M059J (cell line): ENCODE measurements at regions not wholly inside any gene's neighbourhood (a gene's known extent, or its start where the extent isn't known, plus 50 kb on each side); places are given as distances from the start of the nearest gene placed in this dataset.
"Not testable (repeated sequence)": the region's sequence is repeated elsewhere in the genome, so short reads cannot be mapped to it uniquely, and the experiment has no call there.

Source experiments
- DNase-seq: peaks from one replicate; pipeline ENCODE4 v3.0.0-alpha.2; 2012; ENCODE audit warnings: low read depth

DNA sequence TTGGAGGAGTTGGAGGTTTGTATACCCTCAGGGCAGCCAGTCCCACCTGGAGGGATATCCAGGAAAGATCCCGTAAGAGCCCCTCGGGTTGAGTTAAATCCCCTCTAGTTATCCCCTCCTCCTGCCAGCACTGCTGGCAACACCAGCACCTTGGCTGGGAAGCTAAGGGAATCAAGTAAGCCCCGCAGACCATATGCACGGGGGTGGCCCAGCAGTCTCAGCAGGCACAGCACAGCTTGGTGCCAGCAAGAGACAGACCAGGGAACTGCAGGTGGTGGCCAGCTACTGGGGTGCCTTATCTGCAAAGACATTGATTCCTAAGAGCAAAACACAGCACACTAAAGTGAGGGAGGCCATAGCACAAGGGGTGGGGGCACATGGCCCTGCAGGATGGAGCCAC is 173.8 kb downstream of the GOLGA6L4 start:
- not testable (repeated sequence) for DNase-seq

GRCh38 chr15:84421513-84422181 is 179.2 kb upstream of the ZSCAN2 start:
- not testable (repeated sequence) for DNase-seq

GRCh38 chr15:84425327-84425726 is 175.5 kb upstream of the ZSCAN2 start:
- DNase-seq, result not testable (repeated sequence)

DNA sequence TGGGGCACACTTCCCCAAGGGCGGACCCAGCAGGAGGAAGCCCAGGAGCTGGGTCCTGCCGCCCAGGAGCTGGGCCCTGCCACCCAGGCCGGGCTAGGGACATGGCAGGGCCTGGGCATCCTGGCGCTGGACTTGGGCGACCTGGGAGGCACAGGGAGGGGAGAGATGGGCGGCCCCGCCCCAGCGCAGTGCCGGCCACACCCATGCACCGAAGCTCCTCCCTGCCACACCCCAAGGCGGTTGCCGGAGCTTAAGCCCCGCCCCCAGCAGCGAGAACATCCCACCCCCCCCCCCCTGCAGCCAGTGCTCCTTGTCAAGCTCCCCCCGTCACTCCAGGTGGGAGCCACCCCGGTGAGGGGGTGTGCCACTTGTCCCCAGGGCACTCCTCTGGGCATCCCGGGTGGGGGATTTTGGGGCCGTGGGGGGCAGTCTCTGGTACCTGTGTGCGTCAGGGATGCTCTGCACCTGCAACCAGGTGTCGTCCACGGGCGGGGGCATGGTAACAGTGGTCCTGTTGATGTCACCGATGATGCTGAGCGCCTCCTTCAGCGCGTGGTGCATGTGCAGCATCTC is 127.4 kb upstream of the ZSCAN2 start:
- not testable (repeated sequence) for DNase-seq

DNA sequence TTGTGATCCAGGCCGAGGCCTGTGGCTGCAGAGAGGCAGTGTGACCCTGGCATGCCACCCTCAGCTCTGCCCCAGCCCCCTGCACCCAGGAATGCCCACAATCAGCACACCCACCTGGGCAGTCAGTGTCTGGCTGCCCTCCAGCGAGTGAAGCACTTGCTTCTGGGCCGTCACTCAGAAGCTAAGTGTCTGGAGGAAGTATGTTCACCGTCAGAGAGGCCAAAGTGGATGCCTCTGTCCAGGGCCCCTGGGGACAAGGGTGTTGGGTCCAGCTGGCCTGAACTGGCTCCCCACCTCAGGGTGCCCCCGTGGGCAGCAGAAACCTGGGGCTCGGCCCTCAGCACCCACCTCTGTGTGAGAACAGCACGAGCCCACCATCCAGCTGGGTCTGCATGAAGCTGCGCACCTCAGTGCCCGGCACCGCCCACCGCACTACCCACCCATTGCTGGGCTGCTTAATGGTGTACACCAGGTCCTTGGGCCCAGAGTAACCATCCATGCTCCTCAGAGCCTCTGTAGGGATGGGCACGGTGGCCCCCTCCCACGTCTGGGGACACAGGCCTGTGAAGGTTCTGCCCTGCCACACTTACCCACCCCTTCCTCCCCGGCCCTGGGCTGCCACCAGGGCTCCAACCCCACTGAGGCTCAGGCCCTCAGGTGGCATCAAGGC is 124.3 kb upstream of the ZSCAN2 start:
- not testable (repeated sequence) for DNase-seq

- not testable (repeated sequence) for DNase-seq
These were observed 123.3 kb upstream of the ZSCAN2 start for GRCh38 chr15:84477550-84477949.

GRCh38 chr15:84480174-84480681 is 120.6 kb upstream of the ZSCAN2 start:
- DNase-seq, result not testable (repeated sequence)

- not testable (repeated sequence) for DNase-seq
These were observed 117.0 kb upstream of the ZSCAN2 start for GRCh38 chr15:84483859-84484258.

DNA sequence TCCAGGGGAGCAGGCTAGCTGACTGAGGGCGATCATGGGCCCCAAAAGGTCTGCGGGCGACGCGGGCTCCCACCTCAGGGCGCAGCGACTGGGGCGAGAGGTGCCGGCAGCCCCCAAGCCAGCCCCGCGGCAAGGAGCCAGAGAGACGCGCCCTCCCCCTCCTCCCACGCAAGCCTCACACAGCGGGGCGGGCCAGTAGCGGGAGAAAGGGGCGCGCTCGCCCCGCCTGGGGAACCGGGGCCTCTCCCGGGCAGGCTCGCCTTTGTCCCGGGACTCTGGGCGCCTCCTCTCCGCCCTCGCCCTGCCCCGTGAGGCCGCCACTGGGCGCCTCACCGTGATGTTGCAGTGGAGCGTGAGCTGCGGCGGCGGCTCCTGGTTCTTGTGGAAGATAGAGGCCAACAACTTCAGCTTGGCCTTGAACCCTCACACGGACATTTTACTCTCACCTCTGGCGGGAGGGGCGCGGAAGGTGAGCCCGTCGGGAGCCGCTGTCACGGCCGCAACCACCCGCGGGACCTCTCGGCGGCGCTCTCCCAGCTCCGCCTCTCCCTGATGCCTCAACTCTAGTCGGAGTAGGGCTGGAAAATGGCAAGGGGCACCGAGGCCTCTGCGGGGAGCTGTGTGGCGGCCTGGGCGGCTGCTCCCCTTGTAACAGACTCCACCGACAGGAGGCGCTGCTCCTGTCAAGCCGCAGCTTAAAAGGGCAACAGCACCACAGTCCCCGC is 100.5 kb upstream of the ZSCAN2 start:
- not testable (repeated sequence) for DNase-seq

DNA sequence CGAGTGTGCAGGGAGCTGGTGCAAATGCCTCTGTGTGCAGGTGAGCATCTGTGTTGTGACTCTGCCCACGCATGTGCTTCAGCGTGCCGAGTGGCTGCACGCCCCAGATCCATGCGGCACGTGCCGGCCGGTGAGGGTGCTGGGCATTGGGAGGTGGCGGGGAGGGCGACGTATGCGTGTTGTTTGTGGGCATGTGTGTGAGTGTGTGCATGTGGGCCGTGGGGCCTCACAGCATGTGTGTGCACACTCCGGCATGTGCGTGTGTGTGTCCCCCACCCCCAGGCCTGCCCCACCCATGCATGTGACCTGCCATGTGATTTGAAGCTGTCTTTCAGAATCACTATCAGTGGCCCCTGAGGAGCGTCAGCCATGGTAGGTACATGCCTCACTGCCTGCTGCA is 97.7 kb upstream of the ZSCAN2 start:
- DNase-seq, result not testable (repeated sequence)

DNA sequence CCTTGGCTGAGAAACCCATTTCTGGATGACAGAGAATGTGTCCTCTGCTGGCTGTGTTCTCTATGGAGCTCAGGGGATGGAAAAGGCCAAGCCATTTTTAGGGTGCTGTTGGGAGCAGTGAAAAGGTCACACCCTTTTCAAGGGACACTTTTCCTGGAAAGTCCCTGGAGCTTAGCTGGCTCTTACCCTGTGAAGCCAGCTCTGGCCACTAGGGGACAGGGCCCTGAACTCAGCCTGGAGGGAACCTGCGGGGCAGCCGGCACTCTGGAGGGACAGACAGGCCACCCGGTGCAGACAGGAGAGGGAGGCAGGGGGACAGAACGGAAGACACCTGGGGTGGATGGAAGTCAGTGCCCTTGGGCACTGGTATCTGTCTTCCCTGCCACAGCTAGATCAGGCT is 95.3 kb upstream of the ZSCAN2 start:
- DNase-seq, result not testable (repeated sequence)

DNA sequence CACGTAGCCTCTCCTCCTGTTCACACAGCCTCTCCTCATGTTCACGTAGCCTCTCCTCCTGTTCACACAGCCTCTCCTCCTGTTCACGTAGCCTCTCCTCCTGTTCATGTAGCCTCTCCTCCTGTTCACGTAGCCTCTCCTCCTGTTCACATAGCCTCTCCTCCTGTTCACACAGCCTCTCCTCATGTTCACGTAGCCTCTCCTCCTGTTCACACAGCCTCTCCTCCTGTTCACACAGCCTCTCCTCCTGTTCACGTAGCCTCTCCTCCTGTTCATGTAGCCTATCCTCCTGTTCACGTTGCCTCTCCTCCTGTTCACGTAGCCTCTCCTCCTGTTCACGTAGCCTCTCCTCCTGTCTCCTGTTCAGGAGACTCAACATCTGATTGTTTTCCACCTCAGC is 88.5 kb upstream of the ZSCAN2 start:
- DNase-seq, result not testable (repeated sequence)

GRCh38 chr15:84516773-84517172 is 84.0 kb upstream of the ZSCAN2 start:
- DNase-seq, result not testable (repeated sequence)

DNA sequence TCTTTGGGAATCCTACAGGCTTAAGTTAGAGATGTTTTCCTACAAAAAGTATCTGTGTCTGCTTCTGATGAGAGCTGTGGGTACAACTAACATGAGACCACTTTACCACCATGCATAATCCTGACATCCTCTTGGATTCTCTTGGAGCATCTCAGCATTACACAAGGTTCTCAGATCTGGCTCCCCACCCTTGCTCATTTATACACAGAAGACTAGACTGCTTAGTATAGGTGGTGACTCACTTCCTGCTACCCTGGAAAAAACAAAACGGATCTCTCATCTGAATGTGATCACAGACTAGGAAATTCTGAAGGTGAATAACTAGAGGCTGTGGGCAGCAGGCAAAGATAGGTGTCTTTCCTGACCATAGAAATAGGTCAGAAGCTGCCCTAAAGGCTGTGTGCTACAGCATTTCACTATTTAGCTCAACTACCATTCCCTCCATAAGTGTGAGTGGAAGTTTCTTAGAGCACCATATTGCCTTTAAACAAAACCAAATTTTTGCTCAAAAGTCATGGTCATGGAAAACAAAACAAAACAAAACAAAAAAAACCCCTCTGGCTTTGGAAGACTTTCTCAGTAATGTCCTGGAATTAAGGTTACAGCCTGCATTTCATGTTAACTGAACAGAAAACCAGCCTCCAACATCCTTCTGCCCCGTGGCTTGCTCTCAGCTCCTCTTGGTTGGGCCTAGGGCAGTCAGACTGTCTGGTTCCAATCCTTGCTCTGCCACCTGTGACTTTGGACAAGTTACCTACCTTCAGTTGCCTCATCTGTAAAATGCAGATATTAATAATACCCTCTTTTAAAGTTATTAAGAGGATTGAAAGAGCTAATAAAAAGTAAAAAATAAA is 75.1 kb upstream of the ZSCAN2 start:
- not testable (repeated sequence) for DNase-seq

DNA sequence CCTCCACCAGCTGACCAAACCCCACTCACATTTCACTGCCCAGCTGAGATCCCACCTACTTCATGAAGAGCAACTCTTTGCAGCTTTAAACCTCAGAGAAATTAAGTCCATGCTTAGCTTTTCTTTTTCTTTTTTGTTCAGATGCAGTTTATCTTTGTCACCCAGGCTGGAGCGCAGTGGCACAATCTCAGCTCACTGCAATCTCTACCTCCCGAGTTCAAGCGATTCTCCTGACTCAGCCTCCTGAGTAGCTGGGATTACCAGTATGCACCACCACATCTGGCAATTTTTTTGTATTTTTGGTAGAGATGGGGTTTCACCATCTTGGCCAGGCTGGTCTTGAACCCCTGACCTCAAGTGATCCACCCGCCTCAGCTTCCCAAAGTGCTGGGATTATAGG is 70.1 kb upstream of the ZSCAN2 start:
- DNase-seq, result not testable (repeated sequence)

GRCh38 chr15:84531223-84531622 is 69.6 kb upstream of the ZSCAN2 start:
- DNase-seq, result not testable (repeated sequence)

DNA sequence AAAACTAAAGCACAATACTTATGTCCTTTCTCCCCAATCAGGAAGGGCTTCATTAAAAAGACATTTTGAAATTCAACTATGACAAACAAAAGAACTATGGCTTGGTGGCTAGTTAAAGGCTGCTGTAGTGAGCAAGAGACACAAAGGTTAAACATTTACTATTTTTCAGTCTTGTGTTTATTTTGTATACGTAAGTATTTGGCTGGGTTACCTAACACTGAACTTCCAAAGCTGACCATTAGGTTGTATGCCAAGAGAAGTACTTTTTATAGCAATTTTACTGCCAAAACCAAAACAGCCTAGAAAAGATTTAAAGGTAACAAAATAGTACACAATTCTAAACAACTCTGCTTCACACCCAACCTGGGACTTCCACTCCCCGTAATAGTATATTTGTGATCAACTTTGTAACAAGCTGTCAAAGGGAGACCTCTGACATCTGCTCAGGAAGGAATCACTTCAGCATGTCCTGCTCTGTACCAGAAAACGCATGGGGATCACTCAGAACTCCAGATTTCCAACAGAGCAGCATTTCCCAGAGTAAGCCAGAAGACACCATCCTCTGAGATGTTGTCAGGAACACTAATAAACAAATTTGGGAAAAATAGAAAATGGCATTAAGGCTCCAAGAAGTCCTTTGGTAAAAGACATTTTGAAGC is 69.0 kb upstream of the ZSCAN2 start:
- peak; percentile 22 for DNase-seq

DNA sequence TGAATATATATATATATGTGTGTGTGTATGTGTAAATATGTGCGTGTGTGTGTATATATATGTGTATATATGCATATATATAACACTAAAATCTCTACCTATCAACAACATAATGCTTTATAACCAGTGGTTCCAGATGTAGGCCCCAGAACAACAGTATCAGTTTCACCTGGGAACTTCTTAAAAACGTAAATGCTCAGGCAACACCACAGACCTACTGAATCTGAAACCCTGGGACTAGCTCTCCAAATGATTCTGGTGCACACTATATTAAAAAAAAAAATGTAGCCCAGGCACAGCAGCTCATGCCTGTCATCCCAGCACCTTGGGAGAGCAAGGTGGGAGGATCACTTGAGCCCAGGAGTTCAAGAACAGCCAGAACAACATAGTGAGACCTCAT is 67.1 kb upstream of the ZSCAN2 start:
- DNase-seq, result not testable (repeated sequence)

DNA sequence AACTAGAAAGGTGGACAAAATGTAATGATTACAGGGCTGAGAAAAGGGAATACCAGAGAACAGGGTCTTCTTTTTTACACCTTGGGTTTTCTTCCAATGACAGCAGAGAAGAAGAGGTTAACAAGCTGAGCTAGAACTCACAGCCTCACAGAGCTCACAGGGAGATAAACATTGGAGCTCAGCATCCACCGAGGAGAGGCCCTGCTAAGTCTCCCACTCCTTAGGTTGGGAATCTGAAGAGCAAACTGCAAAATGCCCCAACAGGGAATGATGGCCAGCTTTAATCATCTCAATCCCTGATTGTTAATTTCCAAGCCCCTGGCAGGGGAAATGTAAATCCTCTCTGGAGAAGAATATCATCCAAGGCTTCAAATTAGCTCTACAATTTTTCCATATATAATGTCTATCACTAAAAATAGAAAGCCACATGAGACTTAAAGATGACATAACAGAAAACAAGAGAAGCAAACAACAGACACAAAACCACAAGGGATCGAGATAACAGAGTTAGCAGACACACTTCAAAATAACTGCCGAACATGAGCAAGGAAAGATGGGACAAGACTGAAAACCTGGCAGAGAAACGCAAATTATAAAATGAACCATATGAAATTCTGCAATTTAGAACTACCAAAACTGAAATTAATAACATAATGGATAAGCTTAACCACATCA is 66.1 kb upstream of the ZSCAN2 start:
- not testable (repeated sequence) for DNase-seq

- DNase-seq, result peak; percentile 9
These were observed 64.6 kb upstream of the ZSCAN2 start for GRCh38 chr15:84536181-84536580.
